H1 (cell line): ENCODE measurements at regions not wholly inside any gene's neighbourhood (a gene's known extent, or its start where the extent isn't known, plus 50 kb on each side); places are given as distances from the start of the nearest gene placed in this dataset.

ENCODE experiments used
- CTCF ChIA-PET: fragments of 300-600 bp; sonication (Branson Sonifier 250); formaldehyde crosslinking; loops from one replicate; lab custom pipeline; 2021; ENCODE audit not compliant: partially characterized antibody; lab: Charles Lee
- POLR2A ChIA-PET: fragments of 300-600 bp; sonication (Branson Sonifier 250); formaldehyde crosslinking; loops from one replicate; lab custom pipeline; 2021; ENCODE audit warnings: inconsistent platforms; ENCODE audit not compliant: partially characterized antibody; lab: Charles Lee
- DNase-seq, 2 experiments: peaks; one replicate each; pipeline versions ENCODE4 v3.0.0 to v3.0.0-alpha.2; 2010 to 2022; ENCODE audit warnings: low spot score in 2 of 2, low read depth in 1 of 2, mixed read lengths in 1 of 2
- FAIRE-seq: peaks from 2 replicates; lab custom pipeline; 2011; peaks lifted over from hg19 to GRCh38; lab: Jason Lieb, UNC
- H2AFZ ChIP-seq: 2 replicates; pipeline ENCODE4 v1.8.1; 2012; ENCODE audit warnings: low read length, inconsistent platforms
- H2AK5ac ChIP-seq: 2 replicates; pipeline ENCODE4 v1.6.1; 2013; ENCODE audit warnings: low read depth, low read length
- H2BK120ac ChIP-seq: replicated peaks from 2 replicates; pipeline ENCODE3; 2013; ENCODE audit warnings: low read depth, low read length, inconsistent platforms
- H2BK12ac ChIP-seq: 2 replicates; pipeline ENCODE4 v1.6.1; 2013; ENCODE audit warnings: low read depth, low read length
- H2BK15ac ChIP-seq: 2 replicates; pipeline ENCODE4 v1.6.1; 2013; ENCODE audit warnings: low read length
- H2BK20ac ChIP-seq: 2 replicates; pipeline ENCODE4 v1.6.1; 2013; ENCODE audit warnings: low read length
- H2BK5ac ChIP-seq: 2 replicates; pipeline ENCODE4 v1.6.1; 2013; ENCODE audit warnings: low read depth, low read length
- H3K14ac ChIP-seq: 2 replicates; pipeline ENCODE4 v1.6.1; 2013; ENCODE audit warnings: inconsistent platforms; ENCODE audit not compliant: insufficient read length
- H3K18ac ChIP-seq: 2 replicates; pipeline ENCODE4 v1.6.1; 2013; ENCODE audit warnings: low read length; ENCODE audit errors: extremely low read depth
- H3K23ac ChIP-seq: 2 replicates; pipeline ENCODE4 v1.6.1; 2013; ENCODE audit warnings: inconsistent platforms; ENCODE audit not compliant: insufficient read length
- H3K23me2 ChIP-seq: 2 replicates; pipeline ENCODE4 v1.6.1; 2013; ENCODE audit warnings: low read depth, low read length
- H3K27ac ChIP-seq: 2 replicates; pipeline ENCODE4 v1.6.1; 2011; ENCODE audit warnings: low read depth, low read length, inconsistent platforms
- H3K27me3 ChIP-seq, 4 experiments: replicated peaks in 1 of 4; 1 replicate in 1 of 4; 2 replicates in 3 of 4; pipeline versions ENCODE4 v1.6.1 to v1.8.1; 2011 to 2013; ENCODE audit warnings: low read length in 3 of 4, mild to moderate bottlenecking in 3 of 4, inconsistent platforms in 2 of 4, mixed read lengths in 2 of 4, moderate library complexity in 1 of 4; ENCODE audit not compliant: control insufficient read depth in 3 of 4, insufficient read depth in 3 of 4; ENCODE audit errors: extremely low read depth in 1 of 4
- H3K36me3 ChIP-seq, 4 experiments: 2 replicates each; pipeline versions ENCODE4 v1.6.1 to v1.8.1; 2011 to 2013; ENCODE audit warnings: mild to moderate bottlenecking in 4 of 4, low read length in 3 of 4, moderate library complexity in 2 of 4, control low read depth in 1 of 4, inconsistent platforms in 1 of 4; ENCODE audit not compliant: insufficient read depth in 4 of 4, control insufficient read depth in 2 of 4
- H3K4ac ChIP-seq: replicated peaks from 2 replicates; pipeline ENCODE3; 2013; ENCODE audit warnings: low read length, low read depth, mixed read lengths, inconsistent platforms; ENCODE audit not compliant: insufficient read length
- H3K4me1 ChIP-seq, 4 experiments: replicated peaks in 1 of 4; 1 replicate in 1 of 4; 2 replicates in 3 of 4; pipeline versions ENCODE4 v1.6.1 to v1.8.1; 2011 to 2013; ENCODE audit warnings: low read length in 3 of 4, inconsistent platforms in 2 of 4, mixed read lengths in 1 of 4; ENCODE audit not compliant: insufficient read depth in 4 of 4, control insufficient read depth in 3 of 4
- H3K4me2 ChIP-seq, 2 experiments: 2 replicates each; pipeline versions ENCODE4 v1.6.1 to v1.8.1; 2011 to 2013; ENCODE audit warnings: low read depth in 2 of 2, low read length in 2 of 2, control low read depth in 1 of 2, inconsistent platforms in 1 of 2, mild to moderate bottlenecking in 1 of 2; ENCODE audit not compliant: insufficient read depth in 1 of 2
- H3K4me3 ChIP-seq, 4 experiments: fragments of 200-600, 300-600 bp in 1 of 4; sonication (generic), shearing (Covaris generic), sonication (Bioruptor Twin) in 1 of 4; 2 replicates each; pipeline versions ENCODE4 v1.5.1 to v1.8.1; 2011 to 2016; ENCODE audit warnings: low read length in 4 of 4, low read depth in 3 of 4, control low read depth in 2 of 4, inconsistent platforms in 2 of 4, mild to moderate bottlenecking in 2 of 4, mixed read lengths in 1 of 4, moderate library complexity in 1 of 4; ENCODE audit not compliant: insufficient read depth in 2 of 4; ENCODE audit errors: extremely low read depth in 1 of 4
- H3K56ac ChIP-seq: replicated peaks from 2 replicates; pipeline ENCODE3; 2013; ENCODE audit warnings: low read depth, mild to moderate bottlenecking, mixed read lengths, low read length, inconsistent platforms; ENCODE audit not compliant: insufficient read length
- H3K79me1 ChIP-seq: 2 replicates; pipeline ENCODE4 v1.6.1; 2013; ENCODE audit warnings: low read depth, low read length, control low read depth
- H3K79me2 ChIP-seq, 2 experiments: 2 replicates each; pipeline versions ENCODE4 v1.6.1 to v1.8.1; 2012 to 2013; ENCODE audit warnings: low read length in 2 of 2, mild to moderate bottlenecking in 2 of 2, inconsistent platforms in 1 of 2; ENCODE audit not compliant: insufficient read depth in 2 of 2, control insufficient read depth in 1 of 2
- H3K9ac ChIP-seq, 4 experiments: replicated peaks in 1 of 4; 1 replicate in 1 of 4; 2 replicates in 3 of 4; pipeline versions ENCODE4 v1.6.1 to v1.8.1; 2011 to 2013; ENCODE audit warnings: low read depth in 3 of 4, low read length in 3 of 4, control low read depth in 2 of 4, mild to moderate bottlenecking in 2 of 4, moderate library complexity in 2 of 4, inconsistent platforms in 1 of 4; ENCODE audit errors: extremely low read depth in 1 of 4
- H3K9me3 ChIP-seq, 2 experiments: 2 replicates each; pipeline versions ENCODE4 v1.6.1 to v1.8.1; 2012 to 2013; ENCODE audit warnings: mild to moderate bottlenecking in 2 of 2, moderate library complexity in 2 of 2, control low read depth in 1 of 2, inconsistent platforms in 1 of 2, low read depth in 1 of 2, low read length in 1 of 2, mixed read lengths in 1 of 2; ENCODE audit not compliant: insufficient read depth in 2 of 2
- H4K20me1 ChIP-seq, 2 experiments: replicated peaks in 1 of 2; 2 replicates each; pipeline versions ENCODE3 to v1.8.1; 2011 to 2013; ENCODE audit warnings: inconsistent platforms in 2 of 2, low read length in 2 of 2, mild to moderate bottlenecking in 1 of 2; ENCODE audit not compliant: insufficient read depth in 2 of 2, control insufficient read depth in 1 of 2
- H4K5ac ChIP-seq: 2 replicates; pipeline ENCODE4 v1.6.1; 2013; ENCODE audit warnings: low read length, low read depth, mixed read lengths, inconsistent platforms; ENCODE audit not compliant: insufficient read length
- H4K8ac ChIP-seq: 2 replicates; pipeline ENCODE4 v1.8.0; 2013; ENCODE audit warnings: mild to moderate bottlenecking, moderate library complexity, low read length, inconsistent platforms; ENCODE audit not compliant: insufficient read depth; ENCODE audit errors: extremely low read depth
- H4K91ac ChIP-seq: replicated peaks from 2 replicates; pipeline ENCODE3; 2013; ENCODE audit warnings: low read length, mixed read lengths, inconsistent platforms; ENCODE audit not compliant: insufficient read length
- CEBPB ChIP-seq: IDR thresholded peaks from 2 replicates; pipeline ENCODE4 v1.6.1; 2012; ENCODE audit warnings: low read depth, low read length
- EGR1 ChIP-seq: IDR thresholded peaks from 2 replicates; pipeline ENCODE4 v1.6.1; 2011; ENCODE audit warnings: low read depth, low read length, borderline replicate concordance
- EZH2 ChIP-seq: fragments of 200-600 bp; sonication (generic); IDR thresholded peaks from 2 replicates; pipeline ENCODE4 v1.7.1; 2012; ENCODE audit warnings: low read depth, mild to moderate bottlenecking, moderate library complexity, low read length, inconsistent platforms; ENCODE audit not compliant: severe bottlenecking
- FOSL1 ChIP-seq: IDR thresholded peaks from 2 replicates; pipeline ENCODE4 v1.6.1; 2011; ENCODE audit warnings: mild to moderate bottlenecking, low read depth, low read length, moderate library complexity; ENCODE audit not compliant: insufficient read depth
- GTF2F1 ChIP-seq: IDR thresholded peaks from 2 replicates; pipeline ENCODE4 v1.6.1; 2012; ENCODE audit warnings: low read depth, low read length, improper control_type of control experiment, borderline replicate concordance
- JUN ChIP-seq: IDR thresholded peaks from 2 replicates; pipeline ENCODE4 v1.6.1; 2011; ENCODE audit warnings: low read depth, mild to moderate bottlenecking, improper control_type of control experiment, low read length
- JUND ChIP-seq: IDR thresholded peaks from 2 replicates; pipeline ENCODE4 v1.6.1; 2011; ENCODE audit warnings: mild to moderate bottlenecking, improper control_type of control experiment, low read length
- KDM1A ChIP-seq: fragments of 200-600, 300-600 bp; sonication (generic); IDR thresholded peaks from 2 replicates; pipeline ENCODE4 v1.7.1; 2016; ENCODE audit warnings: mild to moderate bottlenecking, low read length, borderline replicate concordance
- MAFK ChIP-seq: IDR thresholded peaks from 2 replicates; pipeline ENCODE4 v1.6.1; 2012; ENCODE audit warnings: low read depth, mild to moderate bottlenecking, improper control_type of control experiment, low read length
- POU5F1 ChIP-seq: IDR thresholded peaks from 2 replicates; pipeline ENCODE4 v1.6.1; 2011; ENCODE audit warnings: low read depth, mild to moderate bottlenecking, low read length, moderate library complexity
- RFX5 ChIP-seq: IDR thresholded peaks from 2 replicates; pipeline ENCODE4 v1.6.1; 2011; ENCODE audit warnings: low read depth, low read length, improper control_type of control experiment, borderline replicate concordance
- SP1 ChIP-seq: IDR thresholded peaks from 2 replicates; pipeline ENCODE4 v1.6.1; 2011; ENCODE audit warnings: low read depth, low read length
- TEAD4 ChIP-seq: IDR thresholded peaks from 2 replicates; pipeline ENCODE4 v1.6.1; 2012; ENCODE audit warnings: low read depth, low read length, inconsistent platforms, mixed read lengths
- YY1 ChIP-seq: IDR thresholded peaks from 2 replicates; pipeline ENCODE4 v1.6.1; 2011; ENCODE audit warnings: low read depth, mild to moderate bottlenecking, low read length
- WGBS, 2 experiments: shearing (Covaris generic) in 1 of 2; methylation state at CpG; one replicate each; pipeline versions ENCODE4 v1.1.6 to v1.1.7; 2013 to 2015; ENCODE audit warnings: low lambda C conversion rate in 2 of 2, mixed read lengths in 2 of 2, inconsistent platforms in 1 of 2, low coverage in 1 of 2, missing lambda C conversion rate in 1 of 2; ENCODE audit not compliant: insufficient replicate concordance in 2 of 2, insufficient coverage in 1 of 2, insufficient read length in 1 of 2; ENCODE audit errors: extremely low coverage in 1 of 2, missing lambda C conversion rate in 1 of 2; 5-methylcytosine and 5-hydroxymethylcytosine counted together
- TF ChIP-seq, protein P1 (sequence below): IDR thresholded peaks from 2 replicates; pipeline ENCODE4 v1.6.1; 2011; ENCODE audit warnings: low read depth, mild to moderate bottlenecking, low read length; ENCODE audit not compliant: insufficient read depth

DNA sequence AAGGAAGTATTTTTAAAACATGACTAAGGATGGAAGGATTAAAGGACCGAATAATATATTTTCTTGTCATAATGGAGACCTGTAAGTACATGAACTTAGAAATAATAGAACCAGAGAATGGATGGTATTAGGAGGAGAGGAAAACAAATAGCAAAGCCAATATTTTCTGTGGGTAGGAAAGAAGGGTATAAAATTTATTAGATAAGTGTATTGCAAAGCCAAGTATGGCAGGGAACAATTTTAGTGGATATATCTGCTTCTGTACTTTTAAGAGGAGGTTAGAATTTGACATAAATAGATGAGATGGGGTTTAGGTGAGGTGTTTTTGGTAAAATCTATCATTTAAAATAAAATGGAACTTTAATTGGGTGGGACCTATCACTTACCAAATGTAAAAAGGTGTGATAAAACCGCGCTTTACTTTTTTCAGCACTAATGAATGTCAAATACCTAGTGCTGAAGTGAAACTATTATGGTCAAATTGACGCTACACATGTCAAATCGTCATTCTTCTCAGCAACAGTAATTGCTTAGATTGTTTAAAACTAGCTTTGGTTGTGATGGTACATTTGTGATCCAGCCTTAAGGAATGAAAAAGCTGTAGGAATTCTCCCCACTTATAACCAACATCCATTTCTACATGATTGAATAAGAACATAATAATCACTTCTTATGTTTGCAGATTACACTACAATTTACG lies 78.1 kb upstream of the ZEB2 start:
- H3K36me3 ChIP-seq, result no peaks in the 10 kb centered on the region
- no peak overlapping the region for H2BK5ac ChIP-seq
- WGBS, 2 experiments, result 73% methylated on average over 6 of the region's 6 CpGs; no CpG with 5 or more reads in 1 of the 2 experiments
- H2BK120ac ChIP-seq, result no peak overlapping the region
- H3K4me3 ChIP-seq, result no peak overlapping the region
- H2AFZ ChIP-seq, result no peak overlapping the region
- CTCF ChIA-PET, result no interaction called here
- DNase-seq (no peak), FAIRE-seq (no peak)
- no peaks in the 10 kb centered on the region for H3K9me3 ChIP-seq
- H2BK20ac ChIP-seq, result no peak overlapping the region
- no peaks in the 10 kb centered on the region for H3K79me2 ChIP-seq
- peaks cover 0 to 7% (median 0%) of the 10 kb centered on the region in 4 experiments; a peak in 4 of 7 replicates for H3K4me1 ChIP-seq
- H3K79me1 ChIP-seq, result no peaks in the 10 kb centered on the region
- H4K5ac ChIP-seq, result no peak overlapping the region
- no peak overlapping the region for H2BK12ac ChIP-seq
- POLR2A ChIA-PET, result no interaction called here
- H2AK5ac ChIP-seq, result no peak overlapping the region
- no peak overlapping the region for H3K23ac ChIP-seq
- H4K20me1 ChIP-seq, result no peaks in the 10 kb centered on the region
- H4K8ac ChIP-seq, result no peak overlapping the region
- no peak overlapping the region for H3K4me2 ChIP-seq
- H3K14ac ChIP-seq, result no peak overlapping the region
- H3K23me2 ChIP-seq, result no peaks in the 10 kb centered on the region
- H3K27ac ChIP-seq, result no peak overlapping the region
- H3K4ac ChIP-seq, result no peak overlapping the region
- no peak overlapping the region for H2BK15ac ChIP-seq
- H3K56ac ChIP-seq, result no peak overlapping the region
- no peak overlapping the region for H3K9ac ChIP-seq
- H4K91ac ChIP-seq, result no peak overlapping the region
- H3K27me3 ChIP-seq, result no peaks in the 10 kb centered on the region
- H3K18ac ChIP-seq, result no peak overlapping the region
- TF ChIP-seq GTF2F1 (no peak), KDM1A (no peak), EZH2 (no peak), MAFK (no peak), EGR1 (no peak), CEBPB (no peak), JUN (no peak), TEAD4 (no peak), JUND (no peak), SP1 (no peak), FOSL1 (no peak), POU5F1 (no peak), RFX5 (no peak), YY1 (no peak)
- TF ChIP-seq, protein P1, sequence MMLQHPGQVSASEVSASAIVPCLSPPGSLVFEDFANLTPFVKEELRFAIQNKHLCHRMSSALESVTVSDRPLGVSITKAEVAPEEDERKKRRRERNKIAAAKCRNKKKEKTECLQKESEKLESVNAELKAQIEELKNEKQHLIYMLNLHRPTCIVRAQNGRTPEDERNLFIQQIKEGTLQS, result no peak
